A172 (cell line): ENCODE measurements at regions not wholly inside any gene's neighbourhood (a gene's known extent, or its start where the extent isn't known, plus 50 kb on each side); places are given as distances from the start of the nearest gene placed in this dataset.

ENCODE experiments used
- DNase-seq: peaks from one replicate; pipeline ENCODE4 v3.0.0-alpha.2; 2015; ENCODE audit warnings: low spot score

GRCh38 chr5:139733698-139734538 lies 61.7 kb upstream of the PSD2 start:
- no peak for DNase-seq

- DNase-seq = no peak
Measured at GRCh38 chr5:139734539-139734916, 61.1 kb upstream of the PSD2 start.

GRCh38 chr5:139738193-139739149 lies 57.1 kb upstream of the PSD2 start:
- DNase-seq = no peak

- DNase-seq = no peak
Measured at GRCh38 chr5:139739150-139739974, 56.2 kb upstream of the PSD2 start.

GRCh38 chr5:139740138-139740991 lies 55.2 kb upstream of the PSD2 start:
- no peak for DNase-seq

GRCh38 chr5:139740992-139741672 lies 54.5 kb upstream of the PSD2 start:
- DNase-seq = no peak

- no peak for DNase-seq
Measured at GRCh38 chr5:139741823-139742172, 53.8 kb upstream of the PSD2 start.

GRCh38 chr5:139742173-139742903 lies 53.3 kb upstream of the PSD2 start:
- no peak for DNase-seq

- DNase-seq = no peak
Measured at GRCh38 chr5:139743001-139743771, 52.4 kb upstream of the PSD2 start.

GRCh38 chr5:139743804-139744203 lies 51.8 kb upstream of the PSD2 start:
- no peak for DNase-seq

GRCh38 chr5:139744471-139745131 lies 51.0 kb upstream of the PSD2 start:
- no peak for DNase-seq

- peak; percentile 99 for DNase-seq
Measured at GRCh38 chr5:139745132-139745799, 50.3 kb upstream of the PSD2 start.

GRCh38 chr5:139745800-139746690 lies 49.6 kb upstream of the PSD2 start:
- DNase-seq = peak; percentile 93
